ENCODE measurements at regions not wholly inside any gene's neighbourhood (a gene's known extent, or its start where the extent isn't known, plus 50 kb on each side); places are given as distances from the start of the nearest gene placed in this dataset.

- H3K27ac Mint-ChIP-seq (ENCODE audit: unreplicated experiment) = no peak overlapping the region
- no peaks in the 10 kb centered on the region for H3K27me3 Mint-ChIP-seq (ENCODE audit: unreplicated experiment)
- no peaks in the 10 kb centered on the region for H3K4me1 Mint-ChIP-seq (ENCODE audit: low read depth, unreplicated experiment)
- no peak overlapping the region for H3K4me3 Mint-ChIP-seq (ENCODE audit: low read depth, unreplicated experiment)
- intact Hi-C loops (cut with micrococcal nuclease; ENCODE audit: unreplicated experiment) = no loop called here
- no peaks in the 10 kb centered on the region for H3K9me3 Mint-ChIP-seq (ENCODE audit: low read depth, unreplicated experiment)
- no peaks in the 10 kb centered on the region for H3K36me3 Mint-ChIP-seq (ENCODE audit: insufficient read depth, unreplicated experiment)
- BruUV-seq (replicated peaks) = no TSS peak
- no peak for DNase-seq
- CTCF ChIA-PET = interaction anchor here (0.6 kb wide), 1 partner anchor 270 kb away, joined by 4 read pairs; no protein-coding TSS in a partner anchor
- no peak for TF ChIP-seq CTCF (IDR thresholded peaks at IDR 0.05; ENCODE audit: unreplicated experiment)
These were observed 95.0 kb upstream of the ARRDC3 start for GRCh38 chr5:91478096-91478495.

- intact Hi-C loops (cut with micrococcal nuclease; ENCODE audit: unreplicated experiment) = no loop called here
- H3K27me3 Mint-ChIP-seq (ENCODE audit: unreplicated experiment) = no peaks in the 10 kb centered on the region
- CTCF ChIA-PET = no interaction called here
- no peak overlapping the region for H3K4me3 Mint-ChIP-seq (ENCODE audit: low read depth, unreplicated experiment)
- TF ChIP-seq CTCF (IDR thresholded peaks at IDR 0.05; ENCODE audit: unreplicated experiment) = no peak
- DNase-seq = no peak
- H3K4me1 Mint-ChIP-seq (ENCODE audit: low read depth, unreplicated experiment) = no peaks in the 10 kb centered on the region
- no peak overlapping the region for H3K27ac Mint-ChIP-seq (ENCODE audit: unreplicated experiment)
- no peaks in the 10 kb centered on the region for H3K9me3 Mint-ChIP-seq (ENCODE audit: low read depth, unreplicated experiment)
- no TSS peak for BruUV-seq (replicated peaks)
- no peaks in the 10 kb centered on the region for H3K36me3 Mint-ChIP-seq (ENCODE audit: insufficient read depth, unreplicated experiment)
These were observed 94.3 kb upstream of the ARRDC3 start for GRCh38 chr5:91477408-91477807.

- no peak for TF ChIP-seq CTCF (IDR thresholded peaks at IDR 0.05; ENCODE audit: unreplicated experiment)
- Mint-ChIP-seq H3K36me3 (ENCODE audit: insufficient read depth, unreplicated experiment) (no peaks in the 10 kb centered on the region), H3K27me3 (ENCODE audit: unreplicated experiment) (no peaks in the 10 kb centered on the region), H3K9me3 (ENCODE audit: low read depth, unreplicated experiment) (no peaks in the 10 kb centered on the region), H3K4me3 (ENCODE audit: low read depth, unreplicated experiment) (no peak overlapping the region), H3K4me1 (ENCODE audit: low read depth, unreplicated experiment) (peaks cover 11% of the 10 kb centered on the region), H3K27ac (ENCODE audit: unreplicated experiment) (no peak overlapping the region)
- CTCF ChIA-PET = no interaction called here
- no peak for DNase-seq
- no TSS peak for BruUV-seq (replicated peaks)
- intact Hi-C loops (cut with micrococcal nuclease; ENCODE audit: unreplicated experiment) = no loop called here
These were observed 91.1 kb upstream of the ARRDC3 start for GRCh38 chr5:91474201-91474600.

- Mint-ChIP-seq H3K4me1 (ENCODE audit: low read depth, unreplicated experiment) (peaks cover 20% of the 10 kb centered on the region), H3K9me3 (ENCODE audit: low read depth, unreplicated experiment) (no peaks in the 10 kb centered on the region), H3K36me3 (ENCODE audit: insufficient read depth, unreplicated experiment) (no peaks in the 10 kb centered on the region), H3K27me3 (ENCODE audit: unreplicated experiment) (no peaks in the 10 kb centered on the region), H3K4me3 (ENCODE audit: low read depth, unreplicated experiment) (no peak overlapping the region), H3K27ac (ENCODE audit: unreplicated experiment) (no peak overlapping the region)
- no TSS peak for BruUV-seq (replicated peaks)
- no peak for DNase-seq
- intact Hi-C loops (cut with micrococcal nuclease; ENCODE audit: unreplicated experiment) = no loop called here
- no peak for TF ChIP-seq CTCF (IDR thresholded peaks at IDR 0.05; ENCODE audit: unreplicated experiment)
- CTCF ChIA-PET = no interaction called here
These were observed 89.5 kb upstream of the ARRDC3 start for GRCh38 chr5:91472631-91473030.
